Fibroblast of villous mesenchyme (primary cell): ENCODE measurements at regions not wholly inside any gene's neighbourhood (a gene's known extent, or its start where the extent isn't known, plus 50 kb on each side); places are given as distances from the start of the nearest gene placed in this dataset.

Source experiments
- DNase-seq: peaks from one replicate; pipeline ENCODE4 v3.0.0-alpha.2; 2010; ENCODE audit warnings: low read depth
- H3K4me3 ChIP-seq: 2 replicates; pipeline ENCODE4 v1.5.1; 2011; ENCODE audit warnings: low read depth, mild to moderate bottlenecking, low read length
- TF ChIP-seq, protein P1 (sequence below): IDR thresholded peaks from 2 replicates; pipeline ENCODE4 v1.5.1; 2012; ENCODE audit warnings: low read depth, mild to moderate bottlenecking, low read length; ENCODE audit not compliant: insufficient read depth

DNA sequence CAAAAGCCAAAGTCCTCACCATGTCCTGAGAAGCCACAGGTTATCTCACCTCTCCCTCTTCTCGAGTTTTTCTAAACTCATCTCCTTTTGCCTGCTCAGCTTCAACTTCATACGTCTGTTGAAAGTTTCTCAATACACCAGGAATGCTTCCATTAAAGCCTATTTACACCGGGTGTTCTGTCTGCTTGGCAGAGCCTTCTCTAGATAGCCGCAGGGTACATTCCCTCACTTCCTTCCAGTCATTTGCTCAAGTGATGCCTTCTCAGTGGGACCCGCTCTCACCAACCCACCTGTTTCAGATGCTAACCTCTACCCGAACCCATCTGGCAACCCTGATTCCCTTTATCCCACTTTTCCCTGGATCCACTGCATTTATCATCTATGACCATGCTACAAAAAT lies 257.0 kb upstream of the ADGRL2 start:
- DNase-seq, result no peak
- no peak overlapping the region for H3K4me3 ChIP-seq
- TF ChIP-seq, protein P1, sequence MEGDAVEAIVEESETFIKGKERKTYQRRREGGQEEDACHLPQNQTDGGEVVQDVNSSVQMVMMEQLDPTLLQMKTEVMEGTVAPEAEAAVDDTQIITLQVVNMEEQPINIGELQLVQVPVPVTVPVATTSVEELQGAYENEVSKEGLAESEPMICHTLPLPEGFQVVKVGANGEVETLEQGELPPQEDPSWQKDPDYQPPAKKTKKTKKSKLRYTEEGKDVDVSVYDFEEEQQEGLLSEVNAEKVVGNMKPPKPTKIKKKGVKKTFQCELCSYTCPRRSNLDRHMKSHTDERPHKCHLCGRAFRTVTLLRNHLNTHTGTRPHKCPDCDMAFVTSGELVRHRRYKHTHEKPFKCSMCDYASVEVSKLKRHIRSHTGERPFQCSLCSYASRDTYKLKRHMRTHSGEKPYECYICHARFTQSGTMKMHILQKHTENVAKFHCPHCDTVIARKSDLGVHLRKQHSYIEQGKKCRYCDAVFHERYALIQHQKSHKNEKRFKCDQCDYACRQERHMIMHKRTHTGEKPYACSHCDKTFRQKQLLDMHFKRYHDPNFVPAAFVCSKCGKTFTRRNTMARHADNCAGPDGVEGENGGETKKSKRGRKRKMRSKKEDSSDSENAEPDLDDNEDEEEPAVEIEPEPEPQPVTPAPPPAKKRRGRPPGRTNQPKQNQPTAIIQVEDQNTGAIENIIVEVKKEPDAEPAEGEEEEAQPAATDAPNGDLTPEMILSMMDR, result no peak

DNA sequence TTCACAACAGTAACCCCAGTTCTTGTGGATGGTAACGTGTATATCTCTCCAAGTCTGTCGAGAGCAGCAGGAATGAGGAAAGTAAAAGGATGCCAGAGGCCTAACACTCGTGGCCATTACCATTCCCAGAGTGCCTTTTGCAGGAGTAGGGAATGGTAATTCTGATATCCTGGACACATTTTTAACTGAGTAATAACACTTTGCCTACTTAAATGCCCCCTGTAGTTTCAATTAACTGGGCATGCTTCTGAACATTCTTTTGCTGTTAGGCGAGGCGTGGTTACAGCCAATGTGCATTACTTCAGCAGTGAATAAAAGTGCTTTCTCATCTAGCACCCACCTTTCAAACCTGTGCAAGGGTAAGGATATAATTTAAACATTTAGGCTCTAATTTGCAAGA lies 258.5 kb upstream of the ADGRL2 start:
- H3K4me3 ChIP-seq, result no peak overlapping the region
- DNase-seq, result no peak
- TF ChIP-seq, protein P1, result no peak

DNA sequence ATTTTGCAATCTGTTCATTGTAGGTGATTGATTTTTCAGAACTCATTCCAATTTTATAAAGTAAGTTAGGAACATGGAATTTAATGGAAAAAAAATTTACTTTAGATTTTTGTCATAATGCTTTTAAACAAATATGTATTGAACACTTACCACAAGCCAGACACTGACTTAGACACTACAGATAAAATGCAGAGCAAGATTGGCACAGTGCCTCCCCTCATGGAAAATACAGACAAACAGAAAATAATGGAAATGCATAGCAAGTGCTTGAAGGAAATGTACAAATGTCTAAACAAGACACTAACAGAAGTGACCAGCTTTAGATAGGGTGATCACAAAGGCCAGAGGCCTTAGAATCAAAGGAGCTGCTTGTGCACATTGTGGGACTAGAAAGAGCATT lies 260.5 kb upstream of the ADGRL2 start:
- H3K4me3 ChIP-seq, result no peak overlapping the region
- TF ChIP-seq, protein P1, result no peak

DNA sequence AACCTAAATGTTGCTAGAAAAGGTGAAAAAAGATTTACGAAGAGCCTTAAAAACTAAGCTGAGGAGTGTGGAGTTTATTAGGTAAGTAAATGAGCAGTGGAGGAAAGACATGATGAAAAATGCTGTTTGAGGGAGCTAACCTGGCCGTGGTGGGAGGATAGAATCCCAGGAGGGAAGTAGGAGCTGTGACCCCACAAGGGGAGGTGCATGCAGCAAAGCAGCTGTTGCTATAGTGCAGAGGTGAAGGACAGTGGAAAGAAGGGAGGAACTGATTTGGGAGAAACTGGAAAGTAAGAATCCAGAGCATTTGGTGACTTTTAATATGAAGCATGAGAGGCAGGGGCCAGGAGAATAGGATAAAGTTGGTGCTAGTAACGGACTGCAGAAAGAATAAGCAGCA lies 271.7 kb upstream of the ADGRL2 start:
- TF ChIP-seq, protein P1, result no peak

More for the DNA sequence above, 260.5 kb upstream of the ADGRL2 start:
- no peak for DNase-seq

DNA sequence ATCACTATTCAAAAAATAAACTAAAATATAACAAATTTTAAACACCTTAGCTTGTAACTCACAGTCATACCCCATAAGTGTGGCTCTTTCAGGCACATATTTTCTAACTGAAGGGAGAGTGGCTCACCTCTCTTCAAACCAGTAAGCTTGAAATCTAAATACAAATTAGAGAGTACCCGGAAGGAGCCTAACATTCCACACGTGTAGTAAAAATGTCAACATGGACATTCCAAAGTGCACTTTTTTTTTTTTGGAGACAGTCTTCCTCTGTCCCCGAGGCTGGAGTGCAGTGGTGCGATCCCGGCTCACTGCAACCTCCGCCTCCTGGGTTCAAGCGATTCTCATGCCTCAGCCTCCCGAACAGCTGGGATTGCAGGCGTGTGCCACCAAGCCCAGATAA lies 275.6 kb upstream of the ADGRL2 start:
- DNase-seq, result no peak
- TF ChIP-seq, protein P1, result no peak
- H3K4me3 ChIP-seq, result no peak overlapping the region

More for the DNA sequence above, 271.7 kb upstream of the ADGRL2 start:
- no peak overlapping the region for H3K4me3 ChIP-seq
- DNase-seq, result no peak

DNA sequence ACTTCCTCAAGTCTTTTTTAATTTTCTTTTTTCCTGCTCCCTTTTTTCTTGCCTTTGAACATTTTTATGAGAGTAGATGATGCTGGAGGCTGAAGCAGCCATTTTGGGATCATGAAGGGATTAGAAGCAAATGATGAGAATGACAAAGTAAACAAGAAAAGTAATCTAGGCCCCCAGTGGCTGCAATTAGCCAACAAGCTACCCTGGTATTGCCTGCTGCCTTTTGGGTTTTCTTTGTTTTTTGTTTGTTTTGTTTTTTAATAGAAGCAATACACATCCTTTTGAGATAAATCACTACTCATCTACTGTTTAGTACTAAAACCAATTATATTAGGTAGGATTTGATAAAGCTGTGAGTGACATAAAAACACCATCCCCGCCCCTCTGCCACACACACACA lies 280.7 kb upstream of the ADGRL2 start:
- no peak for DNase-seq
- no peak overlapping the region for H3K4me3 ChIP-seq
- TF ChIP-seq, protein P1, result no peak

DNA sequence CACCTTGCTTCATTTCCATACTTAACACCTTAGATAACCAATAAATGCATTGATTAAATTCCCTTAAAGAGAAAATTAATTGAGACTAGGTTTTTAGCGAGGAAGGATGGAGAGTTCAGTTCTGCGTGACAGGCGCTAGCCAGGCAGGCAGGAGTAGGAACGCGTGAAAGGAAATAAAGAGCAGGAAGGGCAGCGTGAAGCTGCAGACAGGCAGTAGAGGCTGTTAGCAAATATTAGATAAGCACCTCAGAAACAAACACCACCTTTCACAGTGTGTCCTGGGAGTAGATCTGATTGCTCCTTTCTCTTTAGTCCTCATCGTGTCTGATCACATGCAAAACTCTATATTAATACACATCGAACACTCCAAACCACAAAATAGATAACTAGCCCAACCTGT lies 282.7 kb upstream of the ADGRL2 start:
- H3K4me3 ChIP-seq, result no peak overlapping the region
- TF ChIP-seq, protein P1, result no peak
- no peak for DNase-seq
